Hematopoietic multipotent progenitor cell treated with erythropoietin and hydrocortisone succinate and interleukin-3 and kit ligand, for 8 days (in vitro differentiated cells): ENCODE measurements at regions not wholly inside any gene's neighbourhood (a gene's known extent, or its start where the extent isn't known, plus 50 kb on each side); places are given as distances from the start of the nearest gene placed in this dataset.

Source experiments
- DNase-seq: peaks from one replicate; pipeline ENCODE4 v3.0.0-alpha.2; 2015

GRCh38 chr2:226618875-226619605 is 180.6 kb downstream of the IRS1 start:
- DNase-seq = no peak

DNA sequence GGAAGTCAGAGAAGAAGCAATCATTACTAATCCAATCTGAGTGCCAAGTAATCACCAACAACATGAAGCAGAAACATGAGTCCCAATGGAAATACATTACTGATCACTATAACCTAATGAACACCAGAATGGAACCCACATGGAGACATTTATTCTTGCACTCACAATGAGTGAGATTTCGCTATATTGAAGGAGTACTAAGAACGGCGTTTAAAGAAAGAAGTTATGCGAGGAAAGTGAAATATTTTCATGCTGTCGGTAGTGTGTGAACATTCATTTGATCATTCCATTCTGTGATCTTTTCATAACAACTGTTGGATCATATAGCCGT is 181.1 kb downstream of the IRS1 start:
- DNase-seq = no peak

- DNase-seq = no peak
Observed at GRCh38 chr2:226615891-226616290, 183.7 kb downstream of the IRS1 start.

DNA sequence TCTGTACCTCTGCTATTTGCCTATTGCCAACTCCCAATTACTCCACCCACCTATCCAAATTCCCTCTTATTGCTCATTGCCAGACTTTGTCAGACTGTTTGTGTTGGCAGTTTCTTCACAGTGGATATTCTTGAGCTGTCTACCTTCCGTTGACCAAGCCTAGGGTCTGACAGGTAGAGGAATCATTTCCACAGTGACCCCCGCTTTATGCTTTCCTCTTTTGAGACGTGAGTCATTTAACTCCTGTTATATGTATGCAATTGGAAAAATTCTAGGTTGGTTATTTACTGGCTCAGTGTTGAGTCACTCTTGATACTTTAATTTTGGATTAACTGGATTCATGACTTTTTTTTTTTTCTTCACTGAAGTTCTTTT is 187.7 kb downstream of the IRS1 start:
- DNase-seq = no peak

- no peak for DNase-seq
Observed at GRCh38 chr2:226611196-226611943, 188.2 kb downstream of the IRS1 start.

DNA sequence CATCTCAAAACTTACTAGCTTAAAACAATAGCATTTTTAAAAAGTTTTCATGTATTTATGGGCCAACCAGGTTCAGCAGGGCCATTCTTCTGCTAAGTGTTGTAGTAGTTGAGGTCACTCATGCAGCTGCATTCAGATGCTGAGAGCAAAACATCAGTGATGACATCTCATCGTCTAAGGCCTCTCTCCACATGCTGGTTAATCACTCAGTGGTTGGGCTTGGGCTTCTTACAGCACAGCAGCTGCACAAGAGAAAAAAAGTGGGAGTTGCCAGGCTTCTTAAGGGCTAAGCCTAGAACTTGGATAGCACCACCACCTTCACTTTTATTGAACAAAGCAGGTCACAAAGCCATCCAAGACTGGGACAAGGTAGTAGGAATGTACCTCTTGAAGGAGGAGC is 190.3 kb downstream of the IRS1 start:
- no peak for DNase-seq

GRCh38 chr2:226608451-226608850 is 191.2 kb downstream of the IRS1 start:
- no peak for DNase-seq

DNA sequence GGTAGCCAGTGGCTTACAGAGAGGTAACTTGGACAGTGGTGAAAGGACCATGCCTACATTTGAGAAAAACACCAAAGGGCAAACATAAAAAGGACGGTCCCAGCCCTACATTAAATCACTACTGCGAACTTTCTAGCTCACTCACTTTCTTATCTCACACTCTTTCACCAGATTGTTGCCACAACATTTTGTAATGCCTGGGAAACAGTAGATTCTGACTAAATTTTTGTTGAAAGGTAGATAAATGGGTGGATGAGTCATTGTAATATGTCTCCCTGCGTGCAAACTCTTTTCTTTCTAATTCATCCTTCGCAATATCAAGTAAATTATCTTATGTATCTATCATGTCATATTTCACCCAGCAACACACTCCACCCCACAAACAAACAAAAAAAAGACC is 192.2 kb downstream of the IRS1 start:
- no peak for DNase-seq

DNA sequence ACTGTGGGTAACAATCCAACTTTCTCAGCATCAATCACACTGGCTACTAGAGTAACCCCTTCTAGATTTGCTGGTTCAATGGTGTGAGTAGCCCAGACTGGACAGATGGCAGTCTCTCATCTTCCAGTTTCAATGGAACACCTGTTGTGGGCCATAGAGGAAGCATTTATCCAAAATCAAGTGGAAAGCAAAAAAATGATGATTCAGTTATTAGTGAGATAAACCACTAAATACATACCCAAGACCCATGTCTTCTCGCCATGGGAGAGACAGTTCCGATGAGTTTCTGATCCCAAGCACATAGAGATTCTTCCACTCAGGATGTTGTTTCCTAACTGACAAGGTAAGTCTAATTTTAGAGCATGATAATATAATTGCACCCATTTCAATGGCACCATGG is 194.0 kb downstream of the IRS1 start:
- no peak for DNase-seq

DNA sequence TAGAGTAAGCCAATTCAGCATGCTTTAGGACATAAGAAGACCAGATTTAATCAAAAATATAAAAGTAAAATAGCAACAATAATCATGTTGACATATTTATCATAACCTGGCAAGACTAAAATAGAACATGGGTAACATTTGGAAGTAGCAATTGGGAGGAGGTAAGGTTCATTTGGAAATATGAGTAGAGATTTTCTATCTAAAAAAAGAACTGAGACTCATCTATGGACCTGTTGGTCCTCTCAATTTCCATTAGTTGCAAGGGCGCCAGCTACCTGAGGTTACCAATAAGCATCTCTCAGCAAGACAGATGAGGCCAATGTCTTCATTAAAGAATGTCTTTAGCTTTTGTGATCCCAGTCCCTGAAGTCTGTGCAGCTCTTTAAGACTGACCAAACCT is 196.0 kb downstream of the IRS1 start:
- DNase-seq = no peak

DNA sequence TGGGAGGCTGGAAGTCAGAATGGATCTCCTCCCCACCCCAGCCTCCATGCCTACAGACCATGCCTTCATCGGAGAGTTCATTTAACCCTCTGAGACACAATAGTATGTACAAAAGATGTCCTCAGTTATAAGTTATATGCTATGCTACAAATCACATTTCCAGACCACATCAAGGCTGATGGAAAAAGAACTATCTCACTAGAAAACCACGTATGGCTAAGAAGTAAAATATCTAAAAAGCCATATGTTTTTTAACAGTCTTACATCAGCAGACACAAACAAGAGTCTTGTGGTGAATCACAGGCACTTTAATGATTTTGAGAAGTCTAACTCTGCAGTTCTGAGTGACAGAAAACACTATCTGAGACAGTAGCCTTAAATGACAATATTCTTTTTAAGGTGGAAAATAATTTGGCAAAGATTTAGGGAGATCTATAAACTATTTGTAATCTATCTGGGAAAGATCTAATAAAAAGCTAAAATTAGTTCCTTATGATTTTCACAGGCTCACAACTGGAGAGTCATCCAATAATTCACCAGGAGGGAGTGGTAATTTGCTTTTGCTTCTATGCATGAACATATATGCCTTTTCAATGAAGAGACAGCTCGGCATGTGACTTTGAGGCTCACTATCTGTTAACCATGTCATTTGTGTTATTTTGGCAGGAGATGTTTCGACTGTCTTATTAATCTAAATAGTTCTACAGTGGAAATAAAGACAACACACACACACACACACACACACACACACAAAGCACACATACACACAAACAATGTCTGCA is 197.5 kb downstream of the IRS1 start:
- no peak for DNase-seq

GRCh38 chr2:226600802-226601201 is 198.8 kb downstream of the IRS1 start:
- no peak for DNase-seq

GRCh38 chr2:226600184-226600583 is 199.4 kb downstream of the IRS1 start:
- no peak for DNase-seq

DNA sequence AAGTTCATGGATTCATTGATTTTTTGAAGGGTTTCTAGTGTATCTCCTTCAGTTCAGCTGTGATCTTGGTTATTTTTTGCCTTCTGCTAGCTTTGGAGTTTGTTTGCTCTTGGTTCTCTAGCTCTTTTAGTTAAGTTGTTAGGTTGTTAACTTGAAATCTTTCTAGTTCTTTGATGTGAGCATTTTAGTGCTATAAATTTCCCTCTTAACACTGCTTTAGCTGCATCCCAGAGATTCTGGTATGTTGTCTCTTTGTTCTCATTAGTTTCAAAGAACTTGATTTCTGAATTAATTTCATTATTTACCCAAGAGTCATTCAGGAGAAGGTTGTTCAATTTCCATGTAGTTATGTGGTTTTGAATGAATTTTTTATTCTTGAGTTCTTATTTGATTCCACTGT is 210.6 kb downstream of the IRS1 start:
- no peak for DNase-seq

- no peak for DNase-seq
Observed at GRCh38 chr2:226585130-226585561, 214.5 kb downstream of the IRS1 start.

GRCh38 chr2:226584518-226585055 is 215.0 kb downstream of the IRS1 start:
- no peak for DNase-seq

DNA sequence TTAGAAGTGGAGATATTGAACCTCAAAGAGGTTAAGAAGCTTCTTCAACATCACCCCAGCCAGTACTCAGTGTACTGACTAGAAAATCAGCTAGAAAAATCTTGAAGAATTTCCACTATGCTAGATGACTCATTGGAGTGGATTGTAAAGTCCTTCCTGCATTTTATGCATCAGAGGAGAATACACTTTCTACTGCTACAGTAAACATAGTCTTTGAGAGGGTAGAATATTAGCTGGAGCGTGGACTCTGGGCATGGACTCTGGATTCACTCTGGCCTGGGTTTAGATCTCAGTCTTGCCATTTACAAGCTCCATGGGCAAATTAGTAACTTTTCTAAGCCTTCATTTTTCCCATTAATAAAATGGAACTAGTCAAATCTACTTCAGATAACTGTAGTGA is 215.9 kb downstream of the IRS1 start:
- no peak for DNase-seq

DNA sequence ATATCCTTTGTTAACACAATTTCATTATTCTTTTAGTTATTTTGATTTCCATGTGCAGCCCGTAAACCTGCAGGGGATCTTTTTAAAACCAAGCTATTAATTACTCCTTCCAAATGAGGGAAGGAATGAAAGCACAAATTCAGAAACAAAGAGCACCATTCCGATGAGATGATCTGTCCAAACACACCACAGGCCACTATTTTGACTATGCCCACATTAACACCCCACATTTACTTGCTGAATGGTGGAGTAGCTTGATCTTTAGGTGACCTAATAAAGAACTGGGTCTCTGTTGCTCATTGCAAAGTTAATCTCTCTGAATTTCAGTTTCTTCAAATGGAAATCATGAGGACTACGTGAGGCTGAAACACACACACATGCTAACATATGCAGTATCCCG is 218.0 kb downstream of the IRS1 start:
- DNase-seq = no peak

- no peak for DNase-seq
Observed at GRCh38 chr2:226581004-226581403, 218.6 kb downstream of the IRS1 start.

DNA sequence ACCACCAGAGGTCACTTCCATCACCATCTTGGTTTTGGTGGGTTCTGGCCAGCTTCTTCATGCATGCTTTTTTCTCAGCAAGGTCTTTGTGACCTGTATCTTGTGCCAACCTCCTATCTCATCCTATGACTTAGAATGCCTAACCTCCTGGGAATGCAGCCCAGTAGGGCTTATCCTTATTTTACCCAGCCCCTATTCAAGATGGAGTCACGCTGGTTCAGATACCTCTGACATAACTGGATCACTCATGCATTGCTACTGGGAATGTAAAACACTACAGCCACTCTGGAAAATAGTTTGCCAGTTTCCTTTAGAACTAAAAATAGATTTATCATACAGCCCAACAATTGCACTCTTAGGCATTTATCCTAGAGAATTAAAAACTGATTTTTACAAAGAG is 219.2 kb downstream of the IRS1 start:
- DNase-seq = no peak

- no peak for DNase-seq
Observed at GRCh38 chr2:226579519-226579918, 220.1 kb downstream of the IRS1 start.

DNA sequence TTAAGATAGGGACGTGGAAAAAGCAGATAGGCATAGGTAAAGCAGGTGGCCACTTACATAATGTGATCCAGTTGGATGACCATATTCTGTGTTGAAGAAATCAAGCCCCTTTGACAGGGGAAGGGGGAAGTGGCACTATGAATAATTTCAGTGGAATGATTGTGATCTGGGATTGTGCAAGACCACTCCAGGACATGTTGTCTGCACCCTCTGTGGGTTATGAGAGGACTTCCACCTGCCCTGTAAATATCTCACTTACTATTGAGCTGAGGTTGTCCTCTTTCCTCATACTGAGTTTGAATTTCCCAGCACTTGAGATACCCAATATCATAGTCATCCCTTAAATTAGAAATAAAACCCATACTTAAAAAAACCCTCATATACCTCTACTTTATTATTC is 220.7 kb downstream of the IRS1 start:
- DNase-seq = no peak

DNA sequence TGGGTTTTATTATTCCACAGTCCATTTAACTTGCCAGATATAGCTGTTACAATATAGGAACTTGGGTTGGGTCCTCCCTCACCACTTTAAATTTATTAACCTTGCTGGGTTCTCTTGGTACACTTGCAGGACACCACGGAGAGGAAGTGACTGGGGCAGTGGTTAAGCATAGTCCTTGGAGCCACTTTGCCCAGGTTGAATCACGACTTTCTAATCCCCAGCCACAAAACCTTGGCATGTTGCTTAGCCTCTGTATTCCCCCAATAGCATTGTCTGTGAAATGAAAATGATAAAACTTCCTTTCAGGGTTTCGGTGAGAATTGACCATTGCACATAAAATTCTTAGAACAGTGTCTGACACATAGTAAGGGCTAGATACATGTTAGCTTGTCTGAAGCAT is 221.2 kb downstream of the IRS1 start:
- no peak for DNase-seq

DNA sequence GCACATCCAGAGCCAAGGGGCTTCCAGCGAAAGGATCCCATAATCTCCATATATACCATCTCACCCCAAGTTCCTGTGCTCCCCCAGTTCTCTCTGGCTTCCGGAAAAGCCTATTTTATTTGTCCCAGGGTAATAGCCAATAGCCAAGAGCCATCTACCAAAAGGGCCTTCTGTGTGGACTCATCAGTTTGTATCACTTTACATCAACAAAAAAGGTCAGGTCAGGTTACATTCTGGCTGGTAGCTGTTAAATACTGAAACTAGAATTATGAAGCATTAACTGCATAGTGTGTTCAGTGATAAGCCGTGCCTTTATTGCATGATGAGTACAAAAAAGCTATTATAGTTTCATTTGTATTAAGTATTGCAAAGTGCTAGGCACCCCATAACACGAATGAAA is 223.7 kb downstream of the IRS1 start:
- DNase-seq = no peak
